Breast epithelium (tissue), 4 donors: ENCODE measurements at regions not wholly inside any gene's neighbourhood (a gene's known extent, or its start where the extent isn't known, plus 50 kb on each side); places are given as distances from the start of the nearest gene placed in this dataset.

Experiments
- DNase-seq, 2 donors: peaks; one replicate each; pipeline ENCODE4 v3.0.0-alpha.2; 2019; ENCODE audit warnings: low spot score in 2 of 2
- H3K27ac ChIP-seq, 2 donors: fragments of 200-600 bp; sonication (generic) in 1 of 2; one replicate each; pipeline ENCODE4 v1.5.1; 2016 to 2019; ENCODE audit warnings: mild to moderate bottlenecking in 1 of 2
- H3K27me3 ChIP-seq, 2 donors: fragments of 200-600 bp; sonication (generic) in 1 of 2; one replicate each; pipeline versions ENCODE4 v1.5.1 to v1.6.0; 2017 to 2019; ENCODE audit warnings: control low read depth in 1 of 2, mild to moderate bottlenecking in 1 of 2
- H3K36me3 ChIP-seq: fragments of 200-600 bp; one replicate; pipeline ENCODE4 v1.5.1; 2019
- H3K4me1 ChIP-seq, 2 donors: fragments of 200-600 bp; sonication (generic); one replicate each; pipeline ENCODE4 v1.5.1; 2016 to 2019; ENCODE audit warnings: control low read depth in 1 of 2
- H3K4me3 ChIP-seq, 3 donors: fragments of 200-600 bp; sonication (generic); 1 replicate in 2 of 3; 2 replicates in 1 of 3; pipeline ENCODE4 v1.5.1; 2016 to 2019; ENCODE audit warnings: mild to moderate bottlenecking in 3 of 3, moderate library complexity in 2 of 3
- H3K9me3 ChIP-seq, 2 donors: fragments of 200-600 bp; sonication (generic) in 1 of 2; one replicate each; pipeline ENCODE4 v1.5.1; 2016 to 2019; ENCODE audit warnings: control low read depth in 1 of 2
- POLR2A ChIP-seq: fragments of 450-650 bp; IDR thresholded peaks from one replicate; pipeline ENCODE4 v1.6.1; 2016; ENCODE audit warnings: antibody characterized with exemption, mild to moderate bottlenecking, moderate library complexity
- POLR2AphosphoS5 ChIP-seq, 3 donors: sonication (generic); formaldehyde crosslinking; IDR thresholded peaks; one replicate each; pipeline ENCODE4 v1.6.1; 2017; ENCODE audit warnings: antibody characterized with exemption in 3 of 3
- intact Hi-C: fragments of 100-400 bp; cut with DNase I; formaldehyde crosslinking; loops from one replicate; pipeline ENCODE4 v1.15.1; 2023; ENCODE audit warnings: low total_unique reads
- TF ChIP-seq, protein P1 (sequence below), 3 donors: fragments of 450-650 bp; IDR thresholded peaks; one replicate each; pipeline ENCODE4 v1.5.1; 2016 to 2017; ENCODE audit warnings: antibody characterized with exemption in 3 of 3, mild to moderate bottlenecking in 3 of 3, moderate library complexity in 3 of 3

DNA sequence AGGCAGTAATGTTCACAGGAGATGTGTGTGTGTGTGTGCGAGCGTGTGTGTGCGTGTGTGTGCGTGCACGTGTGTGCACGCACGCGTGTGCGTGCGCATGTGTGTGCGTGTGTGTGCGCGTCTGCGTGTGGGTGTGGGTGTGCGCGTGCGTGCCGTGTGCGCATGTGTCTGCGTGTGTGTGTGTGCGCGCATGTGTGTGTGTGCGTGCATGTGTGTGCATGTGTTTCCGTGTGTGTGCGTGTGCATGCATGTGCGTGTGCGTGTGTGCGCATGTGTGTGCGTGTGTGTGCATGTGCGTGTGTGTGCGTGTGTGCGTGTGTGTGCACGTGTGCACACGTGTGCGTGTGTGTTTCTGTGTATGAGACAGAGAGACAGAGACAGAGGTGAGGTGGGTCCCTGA is 136.0 kb upstream of the CST7 start:
- DNase-seq, result no peak
- Histone ChIP-seq H3K36me3 (no peaks in the 10 kb centered on the region), H3K4me3 (no peak overlapping the region), H3K27me3 (peaks cover 0 to 23% of the 10 kb centered on the region in 2 donors), H3K4me1 (no peaks in the 10 kb centered on the region), H3K9me3 (no peaks in the 10 kb centered on the region), H3K27ac (no peak overlapping the region)
- TF ChIP-seq POLR2AphosphoS5 (IDR thresholded peaks at IDR 0.05), result no peak
- TF ChIP-seq, protein P1, sequence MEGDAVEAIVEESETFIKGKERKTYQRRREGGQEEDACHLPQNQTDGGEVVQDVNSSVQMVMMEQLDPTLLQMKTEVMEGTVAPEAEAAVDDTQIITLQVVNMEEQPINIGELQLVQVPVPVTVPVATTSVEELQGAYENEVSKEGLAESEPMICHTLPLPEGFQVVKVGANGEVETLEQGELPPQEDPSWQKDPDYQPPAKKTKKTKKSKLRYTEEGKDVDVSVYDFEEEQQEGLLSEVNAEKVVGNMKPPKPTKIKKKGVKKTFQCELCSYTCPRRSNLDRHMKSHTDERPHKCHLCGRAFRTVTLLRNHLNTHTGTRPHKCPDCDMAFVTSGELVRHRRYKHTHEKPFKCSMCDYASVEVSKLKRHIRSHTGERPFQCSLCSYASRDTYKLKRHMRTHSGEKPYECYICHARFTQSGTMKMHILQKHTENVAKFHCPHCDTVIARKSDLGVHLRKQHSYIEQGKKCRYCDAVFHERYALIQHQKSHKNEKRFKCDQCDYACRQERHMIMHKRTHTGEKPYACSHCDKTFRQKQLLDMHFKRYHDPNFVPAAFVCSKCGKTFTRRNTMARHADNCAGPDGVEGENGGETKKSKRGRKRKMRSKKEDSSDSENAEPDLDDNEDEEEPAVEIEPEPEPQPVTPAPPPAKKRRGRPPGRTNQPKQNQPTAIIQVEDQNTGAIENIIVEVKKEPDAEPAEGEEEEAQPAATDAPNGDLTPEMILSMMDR (IDR thresholded peaks at IDR 0.05), result no peak
- intact Hi-C loops, result no loop called here

DNA sequence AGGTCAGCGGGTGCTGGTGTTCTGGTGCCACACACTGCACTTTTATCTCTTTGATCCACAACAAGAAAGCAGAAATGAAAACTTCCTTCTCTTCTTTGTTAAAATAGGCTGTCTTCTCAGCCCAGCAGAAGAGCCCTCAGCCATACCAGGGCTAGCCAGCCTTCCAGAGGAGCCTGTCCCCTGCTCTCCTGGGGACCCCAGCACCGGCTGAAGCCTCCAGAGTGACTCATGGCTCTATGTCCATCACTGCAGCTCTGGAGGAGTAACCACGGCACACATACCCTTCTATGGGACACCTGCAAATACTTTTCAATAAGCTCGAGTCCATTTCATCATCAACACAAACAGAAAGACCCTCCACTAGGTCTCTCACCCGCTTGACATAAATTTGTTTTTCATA is 135.6 kb upstream of the CST7 start:
- TF ChIP-seq POLR2AphosphoS5 (IDR thresholded peaks at IDR 0.05), result no peak
- H3K4me1 ChIP-seq, result no peaks in the 10 kb centered on the region
- H3K4me3 ChIP-seq, result no peak overlapping the region
- no peak overlapping the region for H3K27ac ChIP-seq
- no peaks in the 10 kb centered on the region for H3K36me3 ChIP-seq
- H3K27me3 ChIP-seq, result peaks cover 0 to 23% of the 10 kb centered on the region in 2 donors
- H3K9me3 ChIP-seq, result no peaks in the 10 kb centered on the region
- no peak for DNase-seq
- intact Hi-C loops, result no loop called here

DNA sequence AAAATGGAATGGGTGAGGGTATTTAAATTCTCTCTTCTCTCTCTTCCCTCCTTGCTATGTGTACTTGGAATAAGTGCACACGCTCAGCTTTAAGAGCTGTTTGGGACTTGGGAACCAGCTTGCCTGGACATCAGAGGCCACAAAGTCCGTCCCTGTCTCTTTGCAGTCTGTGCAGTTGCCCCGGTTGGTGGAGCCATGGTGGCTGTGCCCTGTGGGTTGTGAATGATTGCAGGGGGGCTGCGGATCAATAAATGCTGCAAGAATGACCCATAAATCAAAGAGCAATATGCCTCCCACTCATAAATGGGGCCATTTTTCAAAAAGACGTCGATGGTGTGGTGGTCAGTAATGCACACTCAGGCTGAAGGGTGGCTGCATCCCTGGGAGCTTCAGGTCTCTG is 135.1 kb upstream of the CST7 start:
- intact Hi-C loops, result no loop called here
- Histone ChIP-seq H3K27ac (no peak overlapping the region), H3K36me3 (no peaks in the 10 kb centered on the region), H3K27me3 (peaks cover 0 to 23% of the 10 kb centered on the region in 2 donors), H3K9me3 (no peaks in the 10 kb centered on the region), H3K4me3 (no peak overlapping the region), H3K4me1 (no peaks in the 10 kb centered on the region)
- TF ChIP-seq POLR2A, result no peak
- no peak for TF ChIP-seq POLR2AphosphoS5 (IDR thresholded peaks at IDR 0.05)
- TF ChIP-seq, protein P1 (IDR thresholded peaks at IDR 0.05), result no peak
- DNase-seq, result no peak

DNA sequence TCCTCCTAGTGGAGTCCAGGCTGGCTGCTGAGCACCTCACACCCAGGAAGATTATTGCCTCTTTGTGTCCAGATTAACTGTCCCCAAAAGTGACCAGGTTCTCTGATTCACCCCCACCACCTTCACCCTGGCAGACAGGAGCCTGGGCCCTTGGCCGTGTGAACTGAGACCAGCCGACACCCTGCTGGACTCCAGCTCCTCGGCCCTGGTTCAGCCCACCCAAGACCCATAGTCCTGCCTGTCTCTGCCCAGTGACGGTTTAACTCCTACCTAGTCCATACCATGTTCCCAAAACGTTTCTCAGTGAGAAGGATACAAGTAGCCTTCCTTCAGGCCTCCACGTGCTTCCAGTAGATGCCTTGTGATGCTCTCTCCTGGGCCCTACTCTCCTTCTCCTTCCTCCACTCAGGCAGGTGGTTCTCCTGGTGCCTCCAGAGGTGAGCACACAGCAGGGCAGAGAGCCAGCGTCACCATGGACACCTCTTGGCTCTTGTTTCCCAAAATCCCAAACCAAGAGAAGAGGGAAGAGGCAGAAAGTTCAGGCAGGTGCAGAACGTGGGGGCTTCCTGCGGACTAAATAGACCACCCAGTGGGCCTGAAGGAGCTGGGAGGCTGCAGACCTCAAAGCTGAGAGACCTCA is 134.4 kb upstream of the CST7 start:
- no peaks in the 10 kb centered on the region for H3K4me1 ChIP-seq
- no peaks in the 10 kb centered on the region for H3K9me3 ChIP-seq
- no peaks in the 10 kb centered on the region for H3K36me3 ChIP-seq
- no peak for TF ChIP-seq POLR2A
- TF ChIP-seq, protein P1 (IDR thresholded peaks at IDR 0.05), result no peak
- TF ChIP-seq POLR2AphosphoS5 (IDR thresholded peaks at IDR 0.05), result no peak
- intact Hi-C loops, result no loop called here
- peaks cover 0 to 23% of the 10 kb centered on the region in 2 donors for H3K27me3 ChIP-seq
- no peak for DNase-seq
- H3K4me3 ChIP-seq, result no peak overlapping the region
- no peak overlapping the region for H3K27ac ChIP-seq

DNA sequence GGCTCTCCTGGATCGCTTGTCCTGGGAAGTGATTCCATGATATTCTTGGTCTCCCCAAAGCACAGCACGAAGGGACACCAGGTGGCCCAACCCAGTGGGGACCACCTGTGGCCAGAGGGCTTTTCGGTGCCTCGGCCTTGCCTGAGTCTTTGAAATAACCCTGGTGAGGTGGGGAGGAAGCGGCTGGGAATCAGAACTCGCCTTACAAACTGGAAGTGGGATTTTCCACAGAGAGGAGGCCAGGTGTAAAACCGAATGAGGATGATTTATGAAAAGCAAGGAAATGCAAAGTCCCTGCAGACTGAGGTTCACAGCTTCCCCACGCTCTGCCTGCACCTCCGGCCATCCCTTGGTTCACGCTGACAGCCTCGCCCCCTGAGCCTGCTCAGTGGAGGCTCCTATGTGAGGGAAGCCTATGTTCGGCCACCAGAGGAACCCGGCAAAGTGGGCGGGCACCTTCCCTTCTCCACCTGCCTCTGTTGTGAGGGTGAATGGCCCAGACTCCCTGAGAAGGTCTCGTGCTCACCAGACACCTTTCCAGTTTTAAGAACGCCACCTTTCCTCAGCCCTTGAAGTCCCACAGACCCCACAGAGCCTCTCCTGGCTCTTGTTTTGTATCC is 133.8 kb upstream of the CST7 start:
- no peaks in the 10 kb centered on the region for H3K36me3 ChIP-seq
- intact Hi-C loops, result no loop called here
- DNase-seq, result no peak
- no peak overlapping the region for H3K4me3 ChIP-seq
- H3K9me3 ChIP-seq, result no peaks in the 10 kb centered on the region
- peaks cover 0 to 23% of the 10 kb centered on the region in 2 donors for H3K27me3 ChIP-seq
- TF ChIP-seq POLR2A (no peak), POLR2AphosphoS5 (IDR thresholded peaks at IDR 0.05) (no peak)
- TF ChIP-seq, protein P1 (IDR thresholded peaks at IDR 0.05), result no peak
- H3K4me1 ChIP-seq, result no peaks in the 10 kb centered on the region
- no peak overlapping the region for H3K27ac ChIP-seq
